ENCODE measurements at regions not wholly inside any gene's neighbourhood (a gene's known extent, or its start where the extent isn't known, plus 50 kb on each side); places are given as distances from the start of the nearest gene placed in this dataset.
"Not testable (repeated sequence)": the region's sequence is repeated elsewhere in the genome, so short reads cannot be mapped to it uniquely, and the experiment has no call there.

DNA sequence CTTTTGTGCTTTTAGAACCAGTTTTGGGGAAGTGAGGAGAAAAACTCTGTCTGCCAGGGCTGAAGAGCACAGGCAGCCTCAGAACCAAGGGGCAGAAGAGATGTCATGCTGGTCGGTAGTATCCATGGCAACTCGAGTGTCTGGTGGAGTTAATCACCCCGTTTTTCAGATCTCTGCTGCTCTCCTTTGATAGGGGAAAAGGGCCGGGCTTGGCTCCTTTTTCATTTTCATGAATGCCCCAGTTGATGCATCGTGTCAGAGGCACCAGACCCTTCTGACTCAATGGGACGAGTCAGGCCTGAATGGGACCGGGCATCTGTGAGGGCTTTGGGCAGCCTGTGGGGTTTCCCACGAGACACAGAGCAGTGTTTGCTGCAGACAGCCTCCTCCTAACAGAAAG, 304.6 kb downstream of the ABCC12 start:
- no peak for DNase-seq

DNA sequence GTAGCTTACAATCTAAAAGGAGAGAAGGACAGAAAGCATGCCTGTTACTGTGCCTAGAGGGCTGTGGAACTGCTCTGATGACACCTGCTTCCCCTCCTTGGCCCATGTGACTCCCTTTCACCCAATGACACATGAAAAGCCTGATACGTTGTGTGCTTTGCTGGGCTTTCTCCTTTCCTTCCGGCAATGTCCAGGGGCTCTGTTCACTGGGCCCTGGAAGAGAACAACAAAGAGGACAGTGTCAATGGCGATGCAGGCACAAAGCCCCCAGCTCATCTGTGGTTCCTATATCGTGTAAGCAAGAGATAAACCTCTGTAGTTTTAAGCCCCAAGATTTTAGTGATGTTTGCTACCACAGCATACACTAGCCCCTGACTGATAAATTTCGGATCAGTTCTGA, 306.1 kb downstream of the ABCC12 start:
- no peak for DNase-seq

DNA sequence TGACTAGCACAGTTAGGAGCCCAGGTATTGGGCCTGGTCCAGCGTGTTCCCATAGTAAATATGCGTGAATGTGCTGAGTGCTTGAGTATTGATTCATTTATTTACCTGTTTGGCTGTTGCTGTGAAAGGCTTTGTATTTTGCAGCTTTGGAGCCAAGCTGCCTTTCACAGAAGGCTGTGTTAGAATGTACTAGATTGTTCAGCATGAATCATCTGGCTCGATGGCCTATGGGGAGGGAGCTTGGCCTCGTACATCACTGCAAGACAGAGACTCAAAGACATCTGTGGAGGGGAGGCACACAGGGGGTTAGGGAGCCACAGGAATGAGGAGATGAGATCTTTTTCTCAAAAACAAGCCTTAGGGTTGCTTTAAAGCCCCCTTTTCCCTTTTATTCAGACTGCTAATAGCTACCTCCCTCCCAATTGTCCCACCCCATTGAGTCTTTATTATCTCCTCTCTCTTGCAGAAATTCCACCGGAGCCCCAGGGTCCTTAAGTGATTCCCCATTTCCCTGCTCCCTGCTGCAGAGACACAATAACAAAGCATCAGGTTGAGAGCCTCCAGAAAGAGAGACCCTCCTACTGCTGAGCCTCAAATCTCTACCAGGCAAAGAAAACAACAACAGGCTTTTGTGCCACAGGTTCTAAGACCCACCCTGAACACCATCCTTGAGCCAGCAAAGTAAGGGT, 307.2 kb downstream of the ABCC12 start:
- DNase-seq: peak; percentile 72

DNA sequence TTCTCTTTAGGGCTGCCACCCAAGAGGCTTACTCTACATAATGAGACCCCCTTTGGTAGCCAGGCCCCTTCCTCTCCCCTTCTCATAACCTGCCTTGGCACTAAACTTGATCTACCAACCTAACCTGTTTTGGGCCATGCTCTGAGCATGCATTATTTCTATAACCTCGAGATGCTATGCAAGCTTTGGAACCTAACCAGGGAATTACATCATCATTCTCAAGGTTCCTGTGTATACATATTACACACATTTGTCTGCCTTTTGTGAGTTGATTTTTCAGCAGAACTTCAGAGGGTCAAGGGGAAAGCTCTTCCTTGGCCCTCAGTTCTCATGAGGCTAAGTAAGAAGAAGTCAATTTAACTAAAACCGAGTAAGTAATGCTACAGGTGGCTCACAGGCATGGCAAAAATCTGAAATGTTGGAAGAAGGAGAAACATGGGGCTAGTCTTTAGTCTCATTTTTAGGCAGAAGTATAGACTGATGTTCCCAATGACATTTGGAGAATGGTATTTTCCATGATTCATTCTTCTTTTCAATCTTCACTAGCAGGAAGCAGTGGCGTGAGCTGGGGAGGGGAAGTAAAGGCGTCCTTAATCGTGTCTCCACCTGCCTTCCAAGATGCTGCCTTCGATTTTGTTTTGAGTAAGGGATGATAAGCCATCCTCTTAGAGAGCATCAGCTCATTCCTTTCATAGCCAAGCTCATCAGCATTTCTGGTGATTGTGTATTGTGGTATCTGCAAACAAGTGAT, 308.4 kb downstream of the ABCC12 start:
- peak; percentile 49 for DNase-seq

DNA sequence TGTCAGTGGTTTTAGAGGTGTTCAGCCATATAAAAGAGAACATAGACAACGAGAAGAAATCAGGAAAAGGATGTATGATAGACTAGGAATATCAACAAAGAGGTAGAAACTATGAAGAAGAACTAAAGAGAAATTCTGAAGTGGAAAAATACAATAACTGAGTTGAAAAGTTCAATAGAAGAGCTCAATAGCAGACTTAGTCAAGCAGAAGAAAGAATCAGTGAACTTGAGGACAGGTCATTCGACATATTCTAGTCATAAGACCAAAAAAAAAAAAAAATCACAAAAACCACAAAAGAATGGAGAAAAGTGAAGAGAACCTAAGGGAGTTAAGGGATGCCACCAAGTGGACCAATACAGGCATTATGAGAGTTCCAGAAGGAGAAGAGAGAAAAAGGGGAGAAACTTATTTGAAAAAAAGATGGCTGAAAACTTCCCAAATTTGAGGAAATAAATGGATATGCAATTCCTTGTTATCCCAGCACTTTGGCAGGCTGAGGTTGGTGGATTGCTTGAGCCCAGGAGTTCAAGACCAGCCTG, 321.2 kb downstream of the ABCC12 start:
- DNase-seq: no peak

DNA sequence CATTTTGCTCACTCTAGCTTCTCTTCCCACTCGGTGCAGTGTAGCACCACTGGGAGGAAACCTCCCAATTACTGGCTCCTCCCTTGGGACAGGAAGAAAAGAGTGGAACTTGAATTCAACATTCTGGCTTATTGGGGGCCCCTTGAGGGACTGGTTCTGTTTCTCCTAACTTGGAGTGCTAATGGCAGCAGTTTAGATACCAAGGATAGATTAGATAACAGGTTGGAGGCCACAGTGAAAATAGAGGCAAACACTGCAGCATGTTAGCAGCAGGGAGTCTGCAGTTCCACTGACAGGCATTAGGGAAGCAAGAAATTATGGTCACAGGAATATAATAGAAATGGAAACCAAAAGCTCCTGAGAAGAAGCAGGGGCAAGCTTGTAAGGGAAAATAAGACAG, 322.0 kb downstream of the ABCC12 start:
- DNase-seq: no peak

DNA sequence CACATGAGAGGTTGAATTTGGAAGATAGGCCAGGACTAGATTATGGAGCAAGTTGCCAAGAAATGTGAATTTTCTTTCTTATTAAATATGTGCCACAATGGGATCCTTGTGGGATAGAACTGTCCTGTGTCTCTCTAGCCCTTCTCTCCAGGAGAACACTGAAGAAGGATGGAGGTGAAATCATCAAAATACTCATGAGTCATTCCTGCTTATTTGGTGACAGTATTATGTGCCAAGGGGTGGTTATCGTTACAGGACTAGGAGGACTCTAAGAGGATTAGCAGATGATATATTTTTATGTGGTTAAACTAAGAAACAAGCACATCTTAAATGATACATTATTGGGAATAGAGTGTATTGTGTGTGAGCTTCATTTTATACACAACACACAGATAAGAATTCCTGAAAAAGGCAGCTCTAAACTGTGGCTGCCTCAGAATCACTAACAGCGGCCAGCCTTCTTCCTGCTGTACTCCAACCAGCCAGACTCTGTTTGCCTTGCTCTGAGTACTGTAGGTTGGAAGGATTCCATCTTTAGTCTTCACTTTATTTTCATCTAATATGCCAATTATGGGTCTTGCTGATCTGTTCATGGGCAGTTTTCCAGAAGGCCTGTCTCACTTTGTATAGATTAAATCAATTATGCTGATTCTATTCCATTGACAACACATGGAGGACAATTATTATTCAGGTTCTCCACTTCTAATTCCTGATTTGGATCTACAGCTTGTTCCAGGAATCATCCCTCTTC, 325.8 kb downstream of the ABCC12 start:
- no peak for DNase-seq

DNA sequence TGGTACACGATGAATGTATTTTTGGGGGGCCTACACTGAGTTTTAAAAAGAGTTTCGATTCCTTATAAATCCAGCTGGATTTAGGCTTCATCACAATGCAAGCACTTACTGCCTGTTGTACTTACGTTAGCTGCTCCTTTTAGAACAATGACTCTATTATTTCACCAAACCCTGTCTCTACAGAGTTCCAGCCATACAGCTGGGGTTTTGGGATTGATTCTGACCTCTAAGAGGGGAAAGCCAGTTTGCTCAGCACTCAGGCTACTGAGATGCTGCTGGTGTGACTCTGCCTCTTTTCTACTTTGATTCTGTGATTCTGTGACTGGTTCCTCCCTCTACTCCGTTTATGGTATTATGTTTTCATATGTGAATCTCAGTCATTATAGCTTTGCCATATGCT, 329.7 kb downstream of the ABCC12 start:
- no peak for DNase-seq

DNA sequence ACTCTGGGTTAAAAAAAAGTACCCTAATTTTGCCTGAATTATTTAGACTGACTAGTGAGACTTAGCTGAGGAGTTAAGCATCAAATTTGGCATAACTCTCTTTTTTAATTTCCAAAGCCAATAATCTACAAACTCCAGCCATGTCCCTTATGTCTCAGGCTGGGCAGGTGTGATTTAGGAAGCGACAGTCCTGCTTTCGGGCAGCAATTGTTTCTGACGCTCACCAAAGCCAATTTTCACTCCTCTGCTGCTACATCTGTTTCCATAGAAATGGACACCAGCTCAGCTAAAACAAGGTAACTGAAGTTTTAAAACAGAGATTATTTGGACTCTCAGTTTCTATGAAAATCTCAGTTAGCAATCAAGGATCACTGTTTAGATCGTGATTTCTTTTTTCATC, 338.7 kb downstream of the ABCC12 start:
- no peak for DNase-seq

DNA sequence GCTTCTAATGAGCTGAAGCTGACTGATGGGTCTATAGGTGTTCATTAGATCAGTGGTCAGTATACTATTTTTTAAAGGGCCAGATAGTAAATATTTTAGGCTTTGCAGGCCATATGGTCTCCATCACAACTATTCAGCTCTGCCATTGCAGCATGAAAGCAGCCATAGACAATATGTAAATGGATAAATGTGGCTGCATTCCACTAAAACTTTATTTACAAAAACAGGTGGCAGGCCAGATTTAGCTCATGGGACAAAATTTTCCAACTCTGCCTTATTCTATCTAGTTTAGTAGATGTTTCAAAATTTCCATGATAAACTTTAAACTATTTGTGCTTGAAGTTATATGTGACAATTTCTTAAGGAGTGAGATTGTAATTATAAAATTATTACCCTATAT, 339.3 kb downstream of the ABCC12 start:
- DNase-seq: no peak

DNA sequence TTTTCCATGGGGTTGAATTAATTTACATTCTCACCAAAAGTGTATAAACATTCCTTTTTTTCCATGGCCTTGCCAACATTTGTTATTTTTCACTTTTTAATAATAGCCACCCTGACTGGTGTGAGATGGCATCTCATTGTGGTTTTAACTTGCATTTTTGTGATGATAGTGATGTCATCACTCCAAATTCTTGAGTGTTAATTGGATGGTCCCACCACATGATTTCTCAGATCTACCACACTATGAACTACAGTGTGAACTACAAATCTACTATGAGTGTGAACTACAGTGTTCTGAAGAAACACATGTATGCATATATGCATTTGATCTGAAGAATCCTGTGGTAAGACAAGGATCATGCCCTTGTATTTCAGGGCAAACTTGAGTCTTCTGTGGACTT, 340.1 kb downstream of the ABCC12 start:
- DNase-seq: peak; percentile 8

DNA sequence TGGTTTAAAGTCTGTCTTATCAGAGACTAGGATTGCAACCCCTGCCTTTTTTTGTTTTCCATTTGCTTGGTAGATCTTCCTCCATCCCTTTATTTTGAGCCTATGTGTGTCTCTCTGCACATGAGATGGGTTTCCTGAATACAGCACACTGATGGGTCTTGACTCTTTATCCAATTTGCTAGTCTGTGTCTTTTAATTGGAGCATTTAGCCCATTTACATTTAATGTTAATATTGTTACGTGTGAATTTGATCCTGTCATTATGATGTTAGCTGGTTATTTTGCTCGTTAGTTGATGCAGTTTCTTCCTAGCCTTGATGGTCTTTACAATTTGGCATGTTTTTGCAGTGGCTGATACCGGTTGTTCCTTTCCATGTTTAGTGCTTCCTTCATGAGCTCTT, 344.0 kb downstream of the ABCC12 start:
- DNase-seq: not testable (repeated sequence)

DNA sequence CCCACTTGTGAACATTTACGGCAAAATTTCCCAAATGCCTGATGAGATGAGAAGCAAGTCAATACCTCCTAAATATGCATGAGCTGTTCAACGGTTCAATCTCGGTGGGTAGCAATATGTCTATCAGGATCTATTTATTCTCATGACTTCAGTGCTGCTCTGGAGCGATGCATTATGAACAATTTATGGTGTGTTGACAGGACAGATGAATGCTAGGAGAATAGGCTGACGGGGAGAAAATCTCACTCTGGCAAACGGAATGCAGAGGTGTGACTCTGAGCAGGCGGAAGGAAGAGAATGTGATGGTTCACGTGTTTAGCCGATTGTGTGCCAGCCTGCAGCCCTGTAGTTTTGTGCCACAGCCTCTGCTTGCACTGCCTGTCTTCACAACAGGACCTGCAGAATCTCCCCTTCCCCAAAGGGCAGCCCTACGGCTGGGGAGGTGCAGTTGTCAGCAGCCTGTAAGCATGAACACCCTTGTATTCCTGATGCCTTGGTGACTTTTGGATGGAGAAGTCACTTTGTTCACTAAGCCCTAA, 345.2 kb downstream of the PHKB start:
- no peak for DNase-seq

DNA sequence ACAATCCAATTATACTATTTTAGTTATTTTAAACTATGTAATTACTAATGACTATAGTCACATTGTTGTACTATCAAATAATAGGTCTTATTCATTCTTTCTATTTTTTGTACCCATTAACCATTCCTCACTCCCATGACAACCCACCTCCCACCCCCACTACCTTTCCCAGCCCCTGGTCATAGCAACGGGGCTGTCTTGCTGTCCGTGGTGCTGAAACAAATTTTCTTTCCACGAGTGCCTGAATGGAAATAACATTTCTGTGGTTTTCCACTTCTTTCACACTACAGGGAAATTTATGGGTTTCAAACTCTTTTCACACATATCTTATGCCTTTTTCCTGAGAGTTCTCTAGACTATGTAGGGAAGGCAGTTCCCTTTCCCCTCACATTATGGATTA, 326.6 kb downstream of the PHKB start:
- DNase-seq: peak; percentile 20

DNA sequence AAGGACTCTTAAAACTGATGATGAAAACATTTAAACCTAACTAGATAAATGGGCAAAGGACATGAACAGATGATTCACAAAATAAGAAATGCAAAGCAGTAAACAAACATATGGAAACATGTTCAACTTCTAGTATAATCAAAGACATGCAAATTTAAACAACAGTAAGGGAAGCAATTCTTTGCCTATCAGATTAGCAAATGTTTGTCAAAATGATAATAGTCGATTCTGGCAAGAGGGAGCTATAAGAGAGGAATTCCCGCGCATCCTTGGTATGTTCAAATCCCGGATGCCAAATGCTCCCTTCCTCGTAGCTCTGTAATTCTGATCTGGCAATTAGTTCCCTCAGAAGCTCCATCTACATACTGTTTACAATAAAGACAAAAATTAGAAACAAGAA, 320.5 kb downstream of the PHKB start:
- no peak for DNase-seq

DNA sequence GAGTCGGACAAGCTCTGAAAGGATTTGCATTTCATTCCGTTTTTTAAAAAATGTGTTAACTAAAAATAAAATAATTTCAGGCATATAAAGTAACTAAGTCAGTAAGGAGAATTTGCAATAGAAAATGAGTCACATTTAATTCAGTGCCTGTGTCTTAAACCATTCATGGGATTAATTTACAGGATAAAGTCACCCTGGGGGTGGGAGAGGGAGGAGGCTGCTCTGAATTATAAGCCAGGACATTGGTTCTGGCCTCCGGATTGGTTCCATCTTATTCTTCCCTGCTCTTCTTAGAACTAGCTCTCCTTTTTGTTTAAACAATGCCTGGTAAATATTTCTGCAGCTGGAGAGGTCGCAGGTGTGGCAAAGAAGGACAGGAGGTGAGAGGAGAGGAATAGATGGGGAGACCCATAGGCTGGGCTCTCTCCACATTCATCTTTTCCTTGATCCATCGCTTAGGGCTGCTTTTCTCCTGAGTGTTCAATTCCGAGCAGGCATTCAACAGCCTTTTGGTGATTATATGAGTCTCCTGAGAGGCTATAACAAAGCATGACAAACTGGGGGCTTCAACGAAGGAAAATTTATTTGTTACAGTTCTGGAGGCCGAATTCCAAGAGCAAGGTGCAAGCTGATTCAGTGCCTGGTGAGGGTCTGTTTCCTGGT, 319.2 kb downstream of the PHKB start:
- peak; percentile 8 for DNase-seq

DNA sequence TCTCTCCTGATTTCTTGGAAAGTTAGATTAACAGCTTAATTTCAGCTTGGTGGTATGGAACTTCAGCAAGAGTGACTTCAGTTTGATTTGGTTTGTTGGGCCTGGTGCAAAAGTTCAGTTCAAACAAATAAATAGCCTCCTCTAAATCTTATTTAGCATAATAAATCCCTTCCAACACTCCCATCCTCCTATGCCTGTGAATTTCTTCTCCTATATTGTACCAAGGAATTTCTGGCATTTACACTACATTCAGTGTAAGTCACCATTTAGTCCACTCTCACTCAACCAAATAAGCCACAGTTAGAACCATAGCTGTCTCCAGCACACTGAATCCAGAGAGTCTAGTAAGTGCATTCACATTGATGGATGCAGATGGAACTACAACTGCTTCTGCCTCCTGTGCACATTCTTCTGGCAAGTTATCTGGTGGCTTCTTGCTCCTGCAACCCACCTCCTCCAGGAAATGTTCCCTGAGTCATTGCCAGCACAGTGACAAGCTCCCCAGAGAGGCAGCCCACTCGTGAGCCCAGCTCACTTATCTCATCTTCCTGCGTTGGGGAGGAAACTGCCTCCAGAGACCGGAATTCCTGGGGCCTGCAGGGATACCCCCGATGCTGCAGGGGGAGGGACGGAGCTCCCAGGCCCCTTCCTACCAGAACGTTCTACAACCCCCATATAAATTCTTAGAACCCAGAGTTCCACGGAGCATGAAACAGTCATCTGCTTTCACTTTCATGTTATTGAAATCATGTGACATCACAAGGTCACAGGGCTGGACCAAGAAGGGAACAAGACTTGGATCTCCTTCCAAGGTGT, 318.3 kb downstream of the PHKB start:
- DNase-seq: peak; percentile 24

DNA sequence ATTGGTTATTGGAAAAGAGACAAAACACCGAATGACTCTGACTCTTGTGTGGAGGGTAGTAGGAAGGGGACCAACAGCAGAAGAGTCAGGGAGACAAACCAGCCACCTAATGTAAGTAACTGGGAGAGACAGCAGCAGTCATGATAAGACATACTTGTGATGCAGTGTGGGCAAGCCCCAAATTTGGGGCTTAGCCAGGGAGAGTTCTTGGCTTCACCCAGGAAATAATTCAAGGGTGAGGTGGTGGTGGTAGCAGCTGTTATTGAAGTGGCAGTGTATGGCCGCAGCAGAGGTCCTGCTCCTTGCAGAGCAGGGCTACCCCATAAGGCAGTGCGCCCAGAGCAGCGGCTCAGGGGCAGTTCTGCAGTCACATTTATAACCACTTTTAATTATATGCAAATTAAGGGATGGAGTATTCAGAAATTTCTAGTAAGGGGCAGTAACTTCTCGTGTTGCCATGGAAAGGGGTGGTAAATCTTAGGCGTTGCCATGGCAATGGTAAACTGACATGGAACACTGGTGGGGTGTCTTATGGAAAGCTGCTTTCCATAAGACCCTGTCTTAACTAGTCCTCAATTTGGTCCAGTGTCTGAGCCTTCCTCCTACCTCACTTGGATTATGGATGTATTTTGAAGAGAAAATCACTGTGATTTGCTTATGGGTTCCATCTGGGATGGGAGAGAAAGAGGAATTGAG, 317.1 kb downstream of the PHKB start:
- no peak for DNase-seq

DNA sequence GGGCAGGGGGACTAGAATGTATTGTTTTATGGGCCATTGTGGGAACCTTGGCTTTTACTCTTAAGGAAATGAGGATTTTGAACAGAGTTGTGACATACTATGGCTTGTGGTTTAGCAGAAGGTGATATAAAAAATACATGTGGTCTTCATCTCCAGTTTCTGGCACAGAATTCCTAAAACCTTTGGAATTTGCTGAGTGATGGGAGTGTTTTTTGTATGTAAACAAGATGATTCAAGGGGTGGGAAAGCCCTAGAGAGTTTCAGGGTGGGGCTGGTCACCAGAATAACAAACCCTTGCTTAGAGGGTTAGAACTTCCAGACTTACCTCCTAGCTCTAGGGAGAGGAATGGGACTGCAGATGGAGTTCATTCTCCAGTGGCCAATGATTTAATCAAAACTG, 316.1 kb downstream of the PHKB start:
- DNase-seq: peak; percentile 65

DNA sequence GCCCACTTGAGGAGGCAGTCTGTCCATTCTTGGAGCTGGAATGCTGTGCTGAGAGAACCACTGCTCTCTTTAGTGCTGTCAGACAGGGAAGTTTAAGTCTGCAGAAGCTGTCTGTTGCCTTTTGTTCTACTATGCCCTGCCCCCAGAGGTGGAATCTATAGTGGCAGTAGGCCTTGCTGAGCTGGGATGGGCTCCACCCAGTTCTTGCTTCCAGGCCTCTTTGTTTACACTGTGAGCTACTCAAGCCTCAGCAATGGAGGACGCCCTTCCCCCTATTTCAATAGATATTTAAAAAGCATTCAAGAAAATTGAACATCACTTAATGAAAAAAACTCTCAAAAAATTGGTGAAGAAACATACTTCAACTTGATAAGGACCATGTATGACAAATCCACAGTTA, 313.5 kb downstream of the PHKB start:
- DNase-seq: no peak

DNA sequence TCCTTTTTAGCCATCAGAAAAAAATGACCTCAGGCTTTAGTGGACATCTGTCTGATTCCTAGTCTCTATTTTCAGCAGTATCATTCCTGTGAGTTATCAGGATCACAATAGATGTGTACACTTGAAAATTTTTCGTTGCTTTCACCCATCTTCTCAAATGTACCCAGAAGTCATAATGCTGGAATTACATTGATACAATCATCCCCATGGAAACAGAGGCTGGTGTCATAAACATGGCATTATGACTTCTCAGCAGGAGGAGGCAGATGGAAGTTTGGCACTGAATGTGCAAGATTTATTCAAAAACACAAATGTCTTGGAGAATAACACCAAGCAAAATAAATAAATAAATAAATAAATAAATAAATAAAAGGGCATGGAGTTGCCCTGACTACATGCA, 292.5 kb downstream of the PHKB start:
- DNase-seq: no peak

Measured in fibroblast of upper back skin (primary cell).